IPS-20b (cell line): ENCODE measurements at regions not wholly inside any gene's neighbourhood (a gene's known extent, or its start where the extent isn't known, plus 50 kb on each side); places are given as distances from the start of the nearest gene placed in this dataset.

Experiments used
- H3K27ac ChIP-seq: one replicate; pipeline ENCODE4 v1.5.1; 2013; ENCODE audit warnings: low read length
- H3K27me3 ChIP-seq: 2 replicates; pipeline ENCODE4 v1.6.1; 2013; ENCODE audit warnings: mild to moderate bottlenecking, low read length, inconsistent platforms; ENCODE audit not compliant: insufficient read depth
- H3K36me3 ChIP-seq: 2 replicates; pipeline ENCODE4 v1.6.1; 2013; ENCODE audit warnings: low read depth, mild to moderate bottlenecking, inconsistent platforms, low read length, moderate library complexity; ENCODE audit not compliant: insufficient read depth
- H3K4me1 ChIP-seq: 2 replicates; pipeline ENCODE4 v1.6.1; 2013; ENCODE audit warnings: mild to moderate bottlenecking, control low read depth, inconsistent platforms, low read length, moderate library complexity; ENCODE audit not compliant: insufficient read depth
- H3K4me3 ChIP-seq: 2 replicates; pipeline ENCODE4 v1.5.1; 2013; ENCODE audit warnings: mild to moderate bottlenecking, low read length, inconsistent platforms
- H3K9ac ChIP-seq: 2 replicates; pipeline ENCODE4 v1.6.1; 2013; ENCODE audit warnings: low read depth, mild to moderate bottlenecking, inconsistent platforms, low read length, moderate library complexity
- H3K9me3 ChIP-seq: 2 replicates; pipeline ENCODE4 v1.6.1; 2013; ENCODE audit warnings: mild to moderate bottlenecking, low read depth, low read length, inconsistent platforms; ENCODE audit not compliant: insufficient read depth

DNA sequence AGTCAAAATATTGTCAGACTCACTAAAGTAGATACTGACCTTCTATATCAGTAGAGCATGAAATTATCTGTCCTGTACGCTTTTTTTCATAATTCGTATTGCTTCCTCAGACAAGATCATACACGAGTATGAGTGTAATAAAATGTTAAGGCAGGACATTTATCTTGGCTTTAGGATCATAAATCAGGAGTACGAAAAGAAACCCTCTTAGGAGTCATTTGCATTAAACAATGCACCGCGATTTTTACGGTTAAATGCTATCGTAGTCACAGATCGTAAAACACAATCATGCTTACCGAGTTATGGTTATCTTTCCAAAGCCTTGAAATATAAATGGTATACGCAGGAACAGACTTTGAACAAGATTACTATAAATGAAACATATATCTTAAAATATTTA is 510.3 kb upstream of the ROBO1 start:
- Histone ChIP-seq H3K36me3 (no peaks in the 10 kb centered on the region), H3K4me3 (no peak overlapping the region), H3K4me1 (no peaks in the 10 kb centered on the region), H3K27ac (no peak overlapping the region), H3K9me3 (no peaks in the 10 kb centered on the region), H3K9ac (no peak overlapping the region), H3K27me3 (no peaks in the 10 kb centered on the region)

- H3K27me3 ChIP-seq = no peaks in the 10 kb centered on the region
- H3K27ac ChIP-seq = no peak overlapping the region
- H3K36me3 ChIP-seq = no peaks in the 10 kb centered on the region
- no peaks in the 10 kb centered on the region for H3K4me1 ChIP-seq
- no peaks in the 10 kb centered on the region for H3K9me3 ChIP-seq
- H3K4me3 ChIP-seq = no peak overlapping the region
- H3K9ac ChIP-seq = no peak overlapping the region
Observed at GRCh38 chr3:80275120-80275519, 507.3 kb upstream of the ROBO1 start.

DNA sequence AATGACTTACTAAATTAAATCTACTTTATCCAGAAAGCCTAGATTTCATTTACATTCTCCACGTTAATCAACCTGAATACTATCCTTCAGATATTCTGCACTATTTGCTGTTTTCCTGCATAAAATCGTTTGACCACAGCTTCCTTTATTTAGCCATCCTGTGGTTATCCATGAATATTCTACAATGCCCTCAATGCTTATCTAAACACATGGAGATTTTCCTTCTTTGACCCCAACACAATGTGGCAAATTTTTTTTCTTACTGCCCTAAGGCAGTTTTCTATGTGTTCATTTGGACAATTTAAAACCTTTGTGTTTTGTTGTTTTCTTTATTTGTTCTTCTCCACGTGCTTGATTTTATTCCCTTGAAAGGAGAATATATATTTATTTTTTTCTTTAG is 495.5 kb upstream of the ROBO1 start:
- H3K4me3 ChIP-seq = no peak overlapping the region
- no peak overlapping the region for H3K9ac ChIP-seq
- no peaks in the 10 kb centered on the region for H3K36me3 ChIP-seq
- no peaks in the 10 kb centered on the region for H3K9me3 ChIP-seq
- no peak overlapping the region for H3K27ac ChIP-seq
- H3K4me1 ChIP-seq = no peaks in the 10 kb centered on the region; the same call in 1 of the 2 replicates
- no peaks in the 10 kb centered on the region for H3K27me3 ChIP-seq

- no peaks in the 10 kb centered on the region for H3K27me3 ChIP-seq
- H3K27ac ChIP-seq = no peak overlapping the region
- H3K36me3 ChIP-seq = no peaks in the 10 kb centered on the region
- H3K4me3 ChIP-seq = no peak overlapping the region
- no peaks in the 10 kb centered on the region; the same call in 1 of the 2 replicates for H3K4me1 ChIP-seq
- no peak overlapping the region for H3K9ac ChIP-seq
- H3K9me3 ChIP-seq = no peaks in the 10 kb centered on the region
Observed at GRCh38 chr3:80261082-80261481, 493.3 kb upstream of the ROBO1 start.

DNA sequence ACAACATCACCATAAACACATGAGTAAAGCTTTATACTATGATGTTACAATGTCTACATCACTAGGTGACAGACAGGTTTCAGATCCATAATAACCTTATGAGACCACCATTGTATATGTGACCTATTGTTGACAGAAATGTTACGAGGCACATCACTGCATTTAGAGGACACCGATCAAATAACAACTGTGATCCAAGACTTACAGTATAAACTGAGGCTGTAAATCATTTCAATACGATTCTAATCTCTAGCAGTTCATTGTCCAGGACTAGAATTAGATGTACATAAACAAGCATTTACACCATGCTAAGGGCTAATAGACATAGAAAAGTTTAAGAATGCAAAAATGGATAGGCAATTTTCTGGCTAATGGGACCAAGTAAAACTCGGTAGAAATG is 491.9 kb upstream of the ROBO1 start:
- no peak overlapping the region for H3K4me3 ChIP-seq
- no peak overlapping the region for H3K27ac ChIP-seq
- no peak overlapping the region for H3K9ac ChIP-seq
- no peaks in the 10 kb centered on the region for H3K36me3 ChIP-seq
- H3K27me3 ChIP-seq = no peaks in the 10 kb centered on the region
- no peaks in the 10 kb centered on the region; the same call in 1 of the 2 replicates for H3K4me1 ChIP-seq
- no peaks in the 10 kb centered on the region for H3K9me3 ChIP-seq

DNA sequence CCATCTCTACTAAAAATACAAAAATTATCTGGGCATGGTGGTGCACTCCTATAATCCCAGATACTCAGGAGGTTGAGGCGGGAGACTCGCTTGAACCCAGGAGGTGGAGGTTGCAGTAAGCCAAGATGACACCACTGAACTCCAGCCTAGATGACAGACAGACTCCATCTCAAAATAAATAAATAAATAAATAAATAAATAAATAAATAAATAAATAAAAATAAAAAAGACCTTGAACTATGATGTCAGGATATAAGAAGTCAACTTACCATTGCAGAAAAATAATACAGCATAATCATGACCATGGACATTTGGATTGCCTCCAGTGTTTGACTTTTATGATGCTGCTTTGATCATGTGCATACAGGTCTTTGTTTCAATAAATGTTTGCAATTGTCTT is 484.3 kb upstream of the ROBO1 start:
- H3K9ac ChIP-seq = no peak overlapping the region

GRCh38 chr3:80247766-80248165 is 480.0 kb upstream of the ROBO1 start:
- Histone ChIP-seq H3K27me3 (no peaks in the 10 kb centered on the region), H3K4me1 (no peaks in the 10 kb centered on the region), H3K4me3 (no peak overlapping the region), H3K9ac (no peak overlapping the region), H3K9me3 (no peaks in the 10 kb centered on the region), H3K36me3 (no peaks in the 10 kb centered on the region), H3K27ac (no peak overlapping the region)

More for the DNA sequence above, 484.3 kb upstream of the ROBO1 start:
- Histone ChIP-seq H3K4me3 (no peak overlapping the region), H3K27me3 (no peaks in the 10 kb centered on the region), H3K9me3 (no peaks in the 10 kb centered on the region), H3K27ac (no peak overlapping the region), H3K36me3 (no peaks in the 10 kb centered on the region), H3K4me1 (no peaks in the 10 kb centered on the region)

DNA sequence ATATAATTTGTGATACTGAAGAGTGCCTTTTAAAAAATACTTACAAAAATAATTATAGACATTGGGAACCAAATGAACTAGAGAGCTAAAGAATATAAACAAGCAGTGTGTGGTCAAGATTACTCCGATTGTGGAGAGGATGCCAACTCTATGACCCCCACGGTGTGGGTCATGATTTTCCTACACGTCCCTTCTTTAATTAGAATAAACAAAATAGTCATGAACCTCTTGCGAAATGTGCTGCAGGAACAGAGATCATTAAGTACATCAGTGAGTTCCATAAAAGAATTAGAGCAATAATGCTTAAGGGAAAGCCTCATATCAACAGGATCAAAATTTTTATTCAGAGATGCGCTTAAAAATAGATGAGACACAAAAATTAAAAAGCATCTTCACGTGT is 476.6 kb upstream of the ROBO1 start:
- no peaks in the 10 kb centered on the region for H3K27me3 ChIP-seq
- no peaks in the 10 kb centered on the region for H3K36me3 ChIP-seq
- no peak overlapping the region for H3K4me3 ChIP-seq
- H3K9me3 ChIP-seq = no peaks in the 10 kb centered on the region
- no peak overlapping the region for H3K9ac ChIP-seq
- no peaks in the 10 kb centered on the region for H3K4me1 ChIP-seq
- no peak overlapping the region for H3K27ac ChIP-seq

DNA sequence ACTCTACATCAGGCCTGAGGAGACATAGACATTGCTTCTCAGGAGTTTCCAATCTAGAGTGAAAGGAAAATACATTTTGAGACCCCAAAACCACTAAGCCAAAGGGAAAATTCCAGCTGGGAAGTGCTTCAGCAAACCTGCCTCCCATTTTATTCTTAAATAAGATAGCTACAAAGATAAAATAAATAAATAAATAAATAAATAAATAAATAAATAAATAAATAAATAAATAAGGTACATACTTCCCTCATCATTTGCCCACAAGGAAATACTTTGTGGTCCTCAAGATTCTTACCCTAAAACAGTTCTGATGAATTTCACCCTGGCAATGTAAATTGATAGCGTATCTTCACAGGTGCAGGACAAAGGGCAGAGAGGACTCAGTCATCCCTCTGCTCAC is 474.0 kb upstream of the ROBO1 start:
- Histone ChIP-seq H3K27ac (no peak overlapping the region), H3K9me3 (no peaks in the 10 kb centered on the region), H3K27me3 (no peaks in the 10 kb centered on the region), H3K4me3 (no peak overlapping the region), H3K9ac (no peak overlapping the region), H3K36me3 (no peaks in the 10 kb centered on the region), H3K4me1 (no peaks in the 10 kb centered on the region)

DNA sequence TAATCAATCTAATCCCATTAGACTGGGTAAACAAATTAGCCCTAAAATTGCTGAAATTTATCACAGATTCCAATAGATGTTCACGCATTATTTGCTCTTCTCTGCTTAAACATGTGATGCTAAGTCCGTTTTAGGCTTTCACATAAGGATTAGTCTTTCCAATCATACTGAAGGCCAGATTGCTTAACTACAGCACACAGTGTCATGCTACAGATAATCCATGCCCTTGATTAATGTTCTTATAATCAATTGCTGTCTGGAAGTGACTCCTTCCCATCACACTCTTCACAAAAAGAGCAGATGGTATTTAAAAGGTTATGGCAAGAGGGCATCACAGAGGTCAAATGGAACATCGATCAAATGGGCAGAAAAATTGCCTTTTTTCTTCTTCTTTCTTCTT is 471.5 kb upstream of the ROBO1 start:
- Histone ChIP-seq H3K9me3 (no peaks in the 10 kb centered on the region), H3K36me3 (no peaks in the 10 kb centered on the region), H3K4me3 (no peak overlapping the region), H3K27me3 (no peaks in the 10 kb centered on the region), H3K4me1 (peaks cover 4% of the 10 kb centered on the region; the same call in 1 of the 2 replicates), H3K9ac (no peak overlapping the region), H3K27ac (no peak overlapping the region)

DNA sequence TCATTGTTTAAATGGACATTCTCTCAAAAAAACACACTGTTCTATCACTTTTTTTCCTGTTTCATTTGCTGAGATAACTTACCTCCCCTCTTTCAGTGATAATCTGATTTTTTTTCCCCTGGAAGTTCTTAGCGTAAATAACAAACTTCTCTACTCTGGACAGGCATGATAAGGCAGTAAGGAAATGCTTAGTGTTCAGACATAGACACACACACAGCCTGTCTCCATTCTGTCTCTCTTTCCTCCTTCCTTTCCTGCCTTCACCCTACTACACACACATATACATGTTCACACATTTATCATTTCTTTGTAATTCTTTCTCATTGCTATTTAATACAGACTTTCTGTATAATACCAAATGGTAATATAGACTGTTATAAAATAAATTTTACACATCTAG is 470.8 kb upstream of the ROBO1 start:
- Histone ChIP-seq H3K9me3 (no peaks in the 10 kb centered on the region), H3K4me1 (peaks cover 4% of the 10 kb centered on the region; the same call in 1 of the 2 replicates), H3K27ac (no peak overlapping the region), H3K36me3 (no peaks in the 10 kb centered on the region), H3K27me3 (no peaks in the 10 kb centered on the region), H3K4me3 (no peak overlapping the region), H3K9ac (no peak overlapping the region)

DNA sequence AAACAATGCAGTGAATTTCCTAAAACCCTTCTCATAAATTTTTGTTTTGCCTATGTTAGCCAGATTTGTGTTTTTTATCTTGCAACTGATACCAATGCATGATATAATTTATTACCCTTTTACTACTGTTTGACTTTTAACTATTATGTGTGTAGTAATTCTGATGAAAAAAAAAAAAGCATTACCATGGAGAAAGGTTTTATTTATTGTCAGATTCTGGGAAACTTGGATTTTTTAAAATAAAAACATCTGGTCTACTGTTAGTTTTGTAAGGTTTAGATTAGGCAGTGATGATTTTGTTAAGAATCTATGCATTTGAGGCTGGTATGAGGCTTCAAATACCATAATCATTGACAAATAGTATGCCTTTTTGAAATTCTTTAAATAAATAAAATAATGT is 470.4 kb upstream of the ROBO1 start:
- H3K27me3 ChIP-seq = no peaks in the 10 kb centered on the region
- no peaks in the 10 kb centered on the region for H3K9me3 ChIP-seq
- H3K4me3 ChIP-seq = no peak overlapping the region
- peaks cover 4% of the 10 kb centered on the region; the same call in 1 of the 2 replicates for H3K4me1 ChIP-seq
- no peak overlapping the region for H3K27ac ChIP-seq
- no peak overlapping the region for H3K9ac ChIP-seq
- H3K36me3 ChIP-seq = no peaks in the 10 kb centered on the region

DNA sequence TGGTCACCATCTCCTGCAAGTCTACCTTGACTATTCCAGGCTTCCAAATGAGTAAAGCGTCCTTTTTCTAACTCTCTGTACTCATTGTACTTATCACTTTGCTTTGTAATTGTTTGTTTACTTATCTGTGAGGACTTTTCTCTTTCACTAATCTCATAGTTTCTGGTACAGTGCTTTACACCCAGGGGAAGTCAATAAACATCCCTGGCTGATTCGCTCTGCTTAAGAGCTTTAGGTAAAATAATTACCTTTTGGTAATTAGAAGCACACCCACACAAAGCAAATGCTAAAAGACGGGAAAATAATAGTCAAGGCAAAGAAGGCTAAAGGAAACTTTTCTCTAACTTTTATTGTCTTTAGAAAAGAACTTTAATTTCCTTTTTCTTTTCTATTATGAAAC is 466.9 kb upstream of the ROBO1 start:
- no peak overlapping the region for H3K27ac ChIP-seq

More for the DNA sequence above, 466.9 kb upstream of the ROBO1 start:
- Histone ChIP-seq H3K4me3 (no peak overlapping the region), H3K27me3 (no peaks in the 10 kb centered on the region), H3K9me3 (no peaks in the 10 kb centered on the region), H3K9ac (no peak overlapping the region), H3K4me1 (peaks cover 8% of the 10 kb centered on the region; the same call in 1 of the 2 replicates), H3K36me3 (no peaks in the 10 kb centered on the region)
